AG10803 (cell line): ENCODE measurements at regions not wholly inside any gene's neighbourhood (a gene's known extent, or its start where the extent isn't known, plus 50 kb on each side); places are given as distances from the start of the nearest gene placed in this dataset.
"Not testable (repeated sequence)": the region's sequence is repeated elsewhere in the genome, so short reads cannot be mapped to it uniquely, and the experiment has no call there.

Source experiments
- DNase-seq: peaks from one replicate; pipeline ENCODE4 v3.0.0; 2010; ENCODE audit warnings: low read depth
- H3K4me3 ChIP-seq: 2 replicates; pipeline ENCODE4 v1.5.1; 2011; ENCODE audit warnings: mild to moderate bottlenecking, low read length, control low read depth
- TF ChIP-seq, protein P1 (sequence below): conservative IDR thresholded peaks from 2 replicates; pipeline ENCODE4 v1.5.1; 2011; ENCODE audit warnings: mild to moderate bottlenecking, low read length, control low read depth, inconsistent platforms

DNA sequence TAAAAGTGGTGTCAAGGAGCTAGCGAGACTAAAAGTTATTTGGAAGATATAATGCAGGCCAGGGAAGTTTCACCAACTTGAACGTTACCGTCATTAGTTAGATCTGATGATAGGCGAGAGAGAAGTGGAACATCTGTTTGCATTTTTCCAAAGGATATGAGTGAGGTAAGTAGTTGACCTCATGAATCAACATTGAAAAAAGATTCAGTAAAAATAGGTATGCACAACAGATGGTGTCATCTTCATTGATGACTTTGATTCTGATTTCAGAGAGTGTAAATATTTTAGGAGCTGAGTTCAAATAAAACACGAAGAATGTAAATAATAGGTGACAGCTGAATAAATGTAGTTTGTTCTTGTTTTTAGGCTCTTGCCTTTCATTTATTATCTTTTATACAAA lies 998.9 kb upstream of the CDH6 start:
- DNase-seq = no peak
- TF ChIP-seq, protein P1, sequence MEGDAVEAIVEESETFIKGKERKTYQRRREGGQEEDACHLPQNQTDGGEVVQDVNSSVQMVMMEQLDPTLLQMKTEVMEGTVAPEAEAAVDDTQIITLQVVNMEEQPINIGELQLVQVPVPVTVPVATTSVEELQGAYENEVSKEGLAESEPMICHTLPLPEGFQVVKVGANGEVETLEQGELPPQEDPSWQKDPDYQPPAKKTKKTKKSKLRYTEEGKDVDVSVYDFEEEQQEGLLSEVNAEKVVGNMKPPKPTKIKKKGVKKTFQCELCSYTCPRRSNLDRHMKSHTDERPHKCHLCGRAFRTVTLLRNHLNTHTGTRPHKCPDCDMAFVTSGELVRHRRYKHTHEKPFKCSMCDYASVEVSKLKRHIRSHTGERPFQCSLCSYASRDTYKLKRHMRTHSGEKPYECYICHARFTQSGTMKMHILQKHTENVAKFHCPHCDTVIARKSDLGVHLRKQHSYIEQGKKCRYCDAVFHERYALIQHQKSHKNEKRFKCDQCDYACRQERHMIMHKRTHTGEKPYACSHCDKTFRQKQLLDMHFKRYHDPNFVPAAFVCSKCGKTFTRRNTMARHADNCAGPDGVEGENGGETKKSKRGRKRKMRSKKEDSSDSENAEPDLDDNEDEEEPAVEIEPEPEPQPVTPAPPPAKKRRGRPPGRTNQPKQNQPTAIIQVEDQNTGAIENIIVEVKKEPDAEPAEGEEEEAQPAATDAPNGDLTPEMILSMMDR = no peak
- no peak overlapping the region for H3K4me3 ChIP-seq

DNA sequence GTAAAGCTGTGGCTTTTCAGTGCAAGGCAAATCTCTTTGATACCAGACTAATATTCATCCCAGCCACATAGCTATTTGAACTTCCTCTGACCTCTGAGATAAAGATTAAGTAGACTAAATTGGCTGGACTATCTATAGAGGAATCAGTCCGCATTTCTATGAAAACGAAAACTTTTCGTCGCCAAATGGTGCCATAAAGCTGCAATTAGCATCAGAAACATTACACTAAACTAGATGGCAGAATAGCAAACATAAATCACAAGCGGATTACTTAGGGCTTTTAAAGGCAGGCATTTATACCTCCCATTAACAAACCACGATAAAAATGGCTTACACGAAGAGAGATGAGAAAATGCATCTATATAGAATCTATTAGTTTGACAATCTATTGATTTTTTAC lies 1009.7 kb upstream of the CDH6 start:
- TF ChIP-seq, protein P1 = no peak
- H3K4me3 ChIP-seq = no peak overlapping the region
- DNase-seq = no peak

DNA sequence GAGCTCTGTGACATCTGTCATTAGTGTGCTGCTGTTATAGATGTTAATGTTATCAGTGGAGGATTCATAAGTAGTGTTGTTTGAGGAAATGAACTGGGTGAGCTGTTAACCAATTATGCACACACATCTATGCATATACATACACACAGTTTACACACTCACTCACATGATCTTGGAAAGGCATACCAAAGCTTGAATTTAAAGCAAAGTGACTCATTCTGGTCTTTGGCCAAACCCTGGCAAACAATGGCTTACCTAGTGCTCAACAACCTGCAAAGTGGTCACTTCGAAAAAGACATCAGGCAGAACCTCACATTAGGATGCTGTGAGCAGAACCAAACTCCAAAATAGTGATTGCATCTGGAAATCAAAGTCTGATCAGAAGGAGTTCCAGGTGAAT lies 1037.3 kb upstream of the CDH6 start:
- TF ChIP-seq, protein P1 = no peak
- no peak overlapping the region for H3K4me3 ChIP-seq
- no peak for DNase-seq

DNA sequence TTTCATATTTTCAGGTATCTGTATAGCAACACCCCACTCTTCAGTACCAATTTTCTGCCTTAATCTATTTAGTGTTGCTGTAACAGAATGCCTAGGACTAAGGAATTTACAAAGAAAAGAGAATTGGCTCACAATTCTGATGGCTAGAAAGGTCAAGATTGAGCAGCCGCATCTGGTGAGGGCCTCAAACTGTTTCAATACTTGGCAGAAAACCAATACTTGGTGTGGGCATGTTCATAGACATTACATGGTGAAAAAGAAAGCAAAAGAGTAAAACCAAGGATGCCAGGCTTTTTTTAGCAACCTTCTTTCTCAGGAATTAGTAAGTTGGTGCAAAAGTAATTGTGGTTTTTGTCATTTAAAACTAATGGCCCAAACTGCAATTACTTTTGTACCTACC lies 1041.1 kb upstream of the CDH6 start:
- no peak for DNase-seq
- TF ChIP-seq, protein P1 = no peak
- H3K4me3 ChIP-seq = no peak overlapping the region

DNA sequence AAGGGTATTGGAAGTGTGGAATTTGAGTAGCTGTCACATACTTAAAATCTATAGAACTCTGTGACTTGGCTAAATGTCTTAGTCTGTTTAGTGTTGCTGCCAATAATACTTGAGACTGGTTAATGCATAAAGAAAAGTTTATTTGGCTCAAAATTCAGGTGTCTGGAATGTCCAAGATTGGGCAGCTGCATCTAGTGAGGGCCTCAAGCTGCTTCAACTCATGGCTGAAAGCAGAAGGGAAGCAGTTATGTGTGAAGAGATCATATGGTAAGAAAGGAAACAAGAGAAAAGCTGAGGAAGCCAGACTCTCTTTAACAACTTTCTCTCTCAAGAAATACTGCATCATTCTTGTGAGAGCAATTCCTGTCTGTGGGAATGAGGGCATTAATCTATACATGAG lies 1043.3 kb upstream of the CDH6 start:
- TF ChIP-seq, protein P1 = no peak
- H3K4me3 ChIP-seq = no peak overlapping the region
- no peak for DNase-seq

DNA sequence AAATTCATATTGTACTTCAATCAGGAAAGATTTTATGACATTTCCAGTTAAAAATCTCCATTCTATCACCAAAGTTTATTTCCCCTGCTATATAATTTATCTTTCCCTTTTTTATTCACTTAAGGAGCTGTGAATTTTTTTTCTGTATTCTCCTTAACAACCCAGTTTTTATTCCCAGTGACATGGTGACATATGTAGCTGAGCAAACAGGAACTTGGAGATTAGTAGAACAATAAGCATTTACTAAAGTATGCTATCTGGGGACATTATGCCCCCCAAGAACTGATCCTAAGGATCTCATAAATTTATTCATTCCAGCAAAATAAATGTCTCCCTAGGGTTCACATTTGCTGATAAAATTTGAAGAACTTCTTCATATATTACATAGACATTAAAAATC lies 1044.0 kb upstream of the CDH6 start:
- DNase-seq = no peak
- no peak overlapping the region for H3K4me3 ChIP-seq
- TF ChIP-seq, protein P1 = no peak

DNA sequence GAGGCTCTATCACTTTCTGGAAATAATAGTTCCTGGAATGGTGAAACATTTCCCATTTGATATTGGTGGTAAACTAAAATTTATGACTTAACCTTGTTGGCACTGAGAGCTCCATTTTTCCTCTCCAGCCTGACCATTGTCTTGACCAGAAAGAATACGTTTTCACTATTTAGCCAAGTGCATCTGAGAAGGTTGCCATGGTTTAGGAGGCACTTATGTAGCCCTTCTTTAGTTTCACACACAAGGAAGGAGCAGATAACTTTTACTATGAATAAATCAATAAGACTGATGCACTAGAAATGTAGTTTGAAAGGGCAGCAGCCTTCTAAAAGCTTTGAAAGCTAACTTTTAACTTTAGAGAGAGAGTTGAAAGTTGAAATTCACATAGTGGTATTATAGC lies 1045.5 kb upstream of the CDH6 start:
- H3K4me3 ChIP-seq = no peak overlapping the region
- no peak for DNase-seq
- TF ChIP-seq, protein P1 = no peak

DNA sequence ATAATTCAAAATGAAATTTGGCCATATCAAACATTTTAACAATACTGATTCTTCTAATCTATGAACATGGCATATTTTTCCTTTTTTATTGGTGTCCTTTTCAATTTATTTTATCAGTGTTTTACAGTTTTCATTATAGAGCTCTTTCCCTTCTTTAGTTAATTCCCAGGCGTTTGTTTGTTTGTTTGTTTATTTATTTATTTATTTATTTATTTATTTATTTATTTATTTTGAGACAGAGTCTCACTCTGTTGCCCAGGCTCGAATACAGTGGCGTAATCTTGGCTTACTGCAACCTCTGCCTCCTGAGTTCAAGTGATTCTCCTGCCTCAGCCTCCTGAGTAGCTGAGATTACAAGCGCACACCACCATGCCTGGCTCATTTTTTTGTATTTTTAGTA lies 1049.4 kb upstream of the CDH6 start:
- DNase-seq, H3K4me3 ChIP-seq: not testable (repeated sequence)
